Panc1 (cell line): ENCODE measurements at regions not wholly inside any gene's neighbourhood (a gene's known extent, or its start where the extent isn't known, plus 50 kb on each side); places are given as distances from the start of the nearest gene placed in this dataset.

Experiments used
- POLR2AphosphoS5 ChIP-seq: IDR thresholded peaks from 2 replicates; pipeline ENCODE4 v1.6.1; 2012; ENCODE audit warnings: mild to moderate bottlenecking, low read depth, low read length, moderate library complexity
- SIN3A ChIP-seq: IDR thresholded peaks from 2 replicates; pipeline ENCODE4 v1.6.1; 2012; ENCODE audit warnings: low read depth, mild to moderate bottlenecking, low read length, moderate library complexity, borderline replicate concordance; ENCODE audit not compliant: insufficient read depth
- TCF7L2 ChIP-seq: IDR thresholded peaks from 2 replicates; pipeline ENCODE4 v1.6.1; 2011; ENCODE audit warnings: mild to moderate bottlenecking, low read depth, low read length, inconsistent platforms
- TF ChIP-seq, protein P1 (sequence below): fragments of 450-650 bp; IDR thresholded peaks from 2 replicates; pipeline ENCODE4 v1.5.1; 2017; ENCODE audit warnings: mild to moderate bottlenecking
- TF ChIP-seq, protein P2 (sequence below), 2 experiments: IDR thresholded peaks; 2 replicates each; pipeline ENCODE4 v1.6.1; 2011 to 2012; ENCODE audit warnings: low read depth in 2 of 2, control low read depth in 1 of 2, low read length in 1 of 2, mild to moderate bottlenecking in 1 of 2, moderate library complexity in 1 of 2; ENCODE audit not compliant: insufficient read depth in 1 of 2

DNA sequence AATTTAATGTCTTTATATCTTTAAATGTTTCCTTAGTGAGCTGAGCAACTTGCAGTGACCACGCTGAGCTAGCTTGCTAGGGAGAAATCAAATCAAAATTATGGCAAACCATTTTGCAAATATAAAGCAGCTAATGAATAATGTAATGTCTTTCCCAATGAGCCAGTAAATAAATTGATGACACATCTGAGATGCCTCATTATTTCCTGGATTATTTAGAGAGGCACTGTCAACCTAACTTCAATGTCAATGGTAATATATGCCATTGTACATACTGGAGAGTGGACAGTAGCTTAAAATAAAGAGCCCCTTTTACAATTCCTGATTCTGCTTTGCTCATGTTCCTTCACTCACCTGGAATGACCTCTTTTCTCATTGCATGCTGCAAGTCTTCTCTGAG is 182.6 kb downstream of the PHLDA1 start:
- TF ChIP-seq, protein P1, sequence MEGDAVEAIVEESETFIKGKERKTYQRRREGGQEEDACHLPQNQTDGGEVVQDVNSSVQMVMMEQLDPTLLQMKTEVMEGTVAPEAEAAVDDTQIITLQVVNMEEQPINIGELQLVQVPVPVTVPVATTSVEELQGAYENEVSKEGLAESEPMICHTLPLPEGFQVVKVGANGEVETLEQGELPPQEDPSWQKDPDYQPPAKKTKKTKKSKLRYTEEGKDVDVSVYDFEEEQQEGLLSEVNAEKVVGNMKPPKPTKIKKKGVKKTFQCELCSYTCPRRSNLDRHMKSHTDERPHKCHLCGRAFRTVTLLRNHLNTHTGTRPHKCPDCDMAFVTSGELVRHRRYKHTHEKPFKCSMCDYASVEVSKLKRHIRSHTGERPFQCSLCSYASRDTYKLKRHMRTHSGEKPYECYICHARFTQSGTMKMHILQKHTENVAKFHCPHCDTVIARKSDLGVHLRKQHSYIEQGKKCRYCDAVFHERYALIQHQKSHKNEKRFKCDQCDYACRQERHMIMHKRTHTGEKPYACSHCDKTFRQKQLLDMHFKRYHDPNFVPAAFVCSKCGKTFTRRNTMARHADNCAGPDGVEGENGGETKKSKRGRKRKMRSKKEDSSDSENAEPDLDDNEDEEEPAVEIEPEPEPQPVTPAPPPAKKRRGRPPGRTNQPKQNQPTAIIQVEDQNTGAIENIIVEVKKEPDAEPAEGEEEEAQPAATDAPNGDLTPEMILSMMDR: no peak
- TF ChIP-seq, protein P2, sequence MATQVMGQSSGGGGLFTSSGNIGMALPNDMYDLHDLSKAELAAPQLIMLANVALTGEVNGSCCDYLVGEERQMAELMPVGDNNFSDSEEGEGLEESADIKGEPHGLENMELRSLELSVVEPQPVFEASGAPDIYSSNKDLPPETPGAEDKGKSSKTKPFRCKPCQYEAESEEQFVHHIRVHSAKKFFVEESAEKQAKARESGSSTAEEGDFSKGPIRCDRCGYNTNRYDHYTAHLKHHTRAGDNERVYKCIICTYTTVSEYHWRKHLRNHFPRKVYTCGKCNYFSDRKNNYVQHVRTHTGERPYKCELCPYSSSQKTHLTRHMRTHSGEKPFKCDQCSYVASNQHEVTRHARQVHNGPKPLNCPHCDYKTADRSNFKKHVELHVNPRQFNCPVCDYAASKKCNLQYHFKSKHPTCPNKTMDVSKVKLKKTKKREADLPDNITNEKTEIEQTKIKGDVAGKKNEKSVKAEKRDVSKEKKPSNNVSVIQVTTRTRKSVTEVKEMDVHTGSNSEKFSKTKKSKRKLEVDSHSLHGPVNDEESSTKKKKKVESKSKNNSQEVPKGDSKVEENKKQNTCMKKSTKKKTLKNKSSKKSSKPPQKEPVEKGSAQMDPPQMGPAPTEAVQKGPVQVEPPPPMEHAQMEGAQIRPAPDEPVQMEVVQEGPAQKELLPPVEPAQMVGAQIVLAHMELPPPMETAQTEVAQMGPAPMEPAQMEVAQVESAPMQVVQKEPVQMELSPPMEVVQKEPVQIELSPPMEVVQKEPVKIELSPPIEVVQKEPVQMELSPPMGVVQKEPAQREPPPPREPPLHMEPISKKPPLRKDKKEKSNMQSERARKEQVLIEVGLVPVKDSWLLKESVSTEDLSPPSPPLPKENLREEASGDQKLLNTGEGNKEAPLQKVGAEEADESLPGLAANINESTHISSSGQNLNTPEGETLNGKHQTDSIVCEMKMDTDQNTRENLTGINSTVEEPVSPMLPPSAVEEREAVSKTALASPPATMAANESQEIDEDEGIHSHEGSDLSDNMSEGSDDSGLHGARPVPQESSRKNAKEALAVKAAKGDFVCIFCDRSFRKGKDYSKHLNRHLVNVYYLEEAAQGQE (IDR thresholded peaks at IDR 0.05; ENCODE audit: insufficient read depth in 1 of 2, low read depth in 2 of 2, low read length in 1 of 2): no peak
- TF ChIP-seq POLR2AphosphoS5 (no peak), TCF7L2 (no peak), SIN3A (no peak)
